Liver (tissue), 8 donors: ENCODE measurements at regions not wholly inside any gene's neighbourhood (a gene's known extent, or its start where the extent isn't known, plus 50 kb on each side); places are given as distances from the start of the nearest gene placed in this dataset.

Experiments used
- DNase-seq: peaks from one replicate; pipeline ENCODE4 v3.0.0-alpha.2; 2017; ENCODE audit warnings: low spot score
- H3K27ac ChIP-seq, 2 donors: one replicate each; pipeline ENCODE4 v1.7.0; 2013; ENCODE audit warnings: inconsistent platforms in 2 of 2, low read length in 2 of 2, control low read depth in 1 of 2, low read depth in 1 of 2, mild to moderate bottlenecking in 1 of 2
- H3K27me3 ChIP-seq, 4 donors: one replicate each; pipeline versions ENCODE4 v1.6.1 to v1.7.0; 2013; ENCODE audit warnings: low read length in 3 of 4, inconsistent platforms in 1 of 4, mild to moderate bottlenecking in 1 of 4, moderate library complexity in 1 of 4; ENCODE audit not compliant: control insufficient read depth in 4 of 4, insufficient read depth in 4 of 4
- H3K36me3 ChIP-seq, 4 donors: one replicate each; pipeline versions ENCODE4 v1.6.1 to v1.7.0; 2013; ENCODE audit warnings: low read length in 3 of 4, mild to moderate bottlenecking in 3 of 4, low read depth in 1 of 4, moderate library complexity in 1 of 4; ENCODE audit not compliant: control insufficient read depth in 4 of 4, insufficient read depth in 3 of 4
- H3K4me1 ChIP-seq, 4 donors: one replicate each; pipeline versions ENCODE4 v1.6.1 to v1.7.0; 2013; ENCODE audit warnings: low read length in 3 of 4, mild to moderate bottlenecking in 3 of 4, moderate library complexity in 1 of 4; ENCODE audit not compliant: control insufficient read depth in 4 of 4, insufficient read depth in 4 of 4
- H3K4me3 ChIP-seq, 3 donors: one replicate each; pipeline versions ENCODE4 v1.6.1 to v1.7.0; 2013; ENCODE audit warnings: low read length in 3 of 3, control low read depth in 1 of 3, low read depth in 1 of 3, mild to moderate bottlenecking in 1 of 3
- H3K9ac ChIP-seq, 2 donors: one replicate each; pipeline ENCODE4 v1.7.0; 2013; ENCODE audit warnings: low read length in 2 of 2, mild to moderate bottlenecking in 2 of 2, moderate library complexity in 2 of 2, control low read depth in 1 of 2, low read depth in 1 of 2
- H3K9me3 ChIP-seq, 4 donors: one replicate each; pipeline versions ENCODE4 v1.6.1 to v1.7.0; 2013; ENCODE audit warnings: low read length in 3 of 4; ENCODE audit not compliant: control insufficient read depth in 4 of 4
- ATF3 ChIP-seq: IDR thresholded peaks from 2 replicates; pipeline ENCODE4 v1.6.1; 2016; ENCODE audit warnings: antibody characterized with exemption
- CTCF ChIP-seq: fragments of 150-350 bp; IDR thresholded peaks from 2 replicates; pipeline ENCODE4 v1.5.1; 2017; ENCODE audit warnings: improper control_type of control experiment, low read depth, low read length; ENCODE audit not compliant: missing input control
- EGR1 ChIP-seq, 2 donors: IDR thresholded peaks; 2 replicates each; pipeline ENCODE4 v1.6.1; 2016 to 2018; ENCODE audit warnings: antibody characterized with exemption in 2 of 2, low read depth in 2 of 2
- FOXA1 ChIP-seq: IDR thresholded peaks from 2 replicates; pipeline ENCODE4 v1.6.1; 2016; ENCODE audit warnings: antibody characterized with exemption
- GABPA ChIP-seq, 2 donors: IDR thresholded peaks in 1 of 2; conservative IDR thresholded peaks in 1 of 2; 2 replicates each; pipeline ENCODE4 v1.6.1; 2016; ENCODE audit warnings: antibody characterized with exemption in 2 of 2, mild to moderate bottlenecking in 1 of 2, moderate library complexity in 1 of 2
- HNF4G ChIP-seq: IDR thresholded peaks from 2 replicates; pipeline ENCODE4 v1.6.1; 2016; ENCODE audit warnings: antibody characterized with exemption
- JUND ChIP-seq, 2 donors: IDR thresholded peaks; 2 replicates each; pipeline ENCODE4 v1.6.1; 2016; ENCODE audit warnings: antibody characterized with exemption in 2 of 2
- MAX ChIP-seq: IDR thresholded peaks from 2 replicates; pipeline ENCODE4 v1.6.1; 2016; ENCODE audit warnings: antibody characterized with exemption
- NR2F2 ChIP-seq: IDR thresholded peaks from 2 replicates; pipeline ENCODE4 v1.6.1; 2016; ENCODE audit warnings: antibody characterized with exemption
- RAD21 ChIP-seq, 2 donors: IDR thresholded peaks; 2 replicates each; pipeline ENCODE4 v1.6.1; 2016; ENCODE audit warnings: antibody characterized with exemption in 2 of 2, mild to moderate bottlenecking in 2 of 2
- REST ChIP-seq: IDR thresholded peaks from 2 replicates; pipeline ENCODE4 v1.6.1; 2016; ENCODE audit warnings: antibody characterized with exemption, mild to moderate bottlenecking
- RXRA ChIP-seq, 2 donors: IDR thresholded peaks; 2 replicates each; pipeline ENCODE4 v1.6.1; 2017 to 2018; ENCODE audit warnings: antibody characterized with exemption in 2 of 2, mild to moderate bottlenecking in 1 of 2
- SP1 ChIP-seq: IDR thresholded peaks from 2 replicates; pipeline ENCODE4 v1.6.1; 2018; ENCODE audit warnings: antibody characterized with exemption, mild to moderate bottlenecking
- TAF1 ChIP-seq: conservative IDR thresholded peaks from 2 replicates; pipeline ENCODE4 v1.6.1; 2016; ENCODE audit warnings: antibody characterized with exemption, mild to moderate bottlenecking
- YY1 ChIP-seq: IDR thresholded peaks from 2 replicates; pipeline ENCODE4 v1.6.1; 2016; ENCODE audit warnings: antibody characterized with exemption, mild to moderate bottlenecking
- ZBTB33 ChIP-seq: IDR thresholded peaks from 2 replicates; pipeline ENCODE4 v1.6.1; 2016; ENCODE audit warnings: antibody characterized with exemption
- WGBS: extraction: QIAGEN DNeasy Blood & Tissue Kit; methylation state at CpG from one replicate; pipeline ENCODE4 v1.1.7; 2013; 5-methylcytosine and 5-hydroxymethylcytosine counted together
- donor health status: healthy.
- donor health status: healthy.
- donor health status: healthy.
- donor health status: healthy.
- donor health status: healthy.

- no peak for TF ChIP-seq HNF4G
- TF ChIP-seq ZBTB33 = no peak
- no peak for TF ChIP-seq ATF3
- no peak for TF ChIP-seq EGR1 (IDR thresholded peaks at IDR 0.05; ENCODE audit: low read depth in 2 of 2)
- no peak for TF ChIP-seq NR2F2
Observed at GRCh38 chr19:28301463-28301862, 911.5 kb downstream of the UQCRFS1 start (continued).

GRCh38 chr19:28299649-28300048 is 913.3 kb downstream of the UQCRFS1 start:
- no peaks in the 10 kb centered on the region for H3K4me1 ChIP-seq
- no peak overlapping the region for H3K9ac ChIP-seq
- H3K27me3 ChIP-seq = no peaks in the 10 kb centered on the region
- no peak for DNase-seq
- no peak overlapping the region for H3K27ac ChIP-seq
- no peaks in the 10 kb centered on the region for H3K36me3 ChIP-seq
- 52% methylated on average over 7 of the region's 7 CpGs for WGBS
- H3K9me3 ChIP-seq = no peaks in the 10 kb centered on the region
- TF ChIP-seq RAD21 (IDR thresholded peaks at IDR 0.05) (no peak), CTCF (no peak), EGR1 (IDR thresholded peaks at IDR 0.05; ENCODE audit: low read depth in 2 of 2) (no peak), SP1 (no peak), RXRA (IDR thresholded peaks at IDR 0.05) (no peak), GABPA (IDR thresholded peaks at IDR 0.05 in 1 of 2, conservative IDR thresholded peaks at IDR 0.05 in 1 of 2) (no peak), FOXA1 (no peak), JUND (IDR thresholded peaks at IDR 0.05) (no peak), HNF4G (no peak), MAX (no peak), TAF1 (no peak), ZBTB33 (no peak), NR2F2 (no peak), REST (no peak), YY1 (no peak)
- no peak overlapping the region for H3K4me3 ChIP-seq
